H9 (cell line): ENCODE measurements at regions not wholly inside any gene's neighbourhood (a gene's known extent, or its start where the extent isn't known, plus 50 kb on each side); places are given as distances from the start of the nearest gene placed in this dataset.

Experiments
- DNase-seq: peaks from one replicate; pipeline ENCODE4 v3.0.0-alpha.2; 2017
- H2AFZ ChIP-seq: one replicate; pipeline ENCODE4 v1.6.1; 2013; ENCODE audit warnings: mild to moderate bottlenecking, low read length, control low read depth, moderate library complexity
- H2AK5ac ChIP-seq: 2 replicates; pipeline ENCODE4 v1.6.1; 2013; ENCODE audit warnings: low read length, control low read depth, mixed read lengths; ENCODE audit not compliant: insufficient read length
- H2BK120ac ChIP-seq: one replicate; pipeline ENCODE4 v1.6.1; 2013; ENCODE audit warnings: low read depth, mild to moderate bottlenecking, low read length, control low read depth, inconsistent platforms; ENCODE audit not compliant: poor library complexity, severe bottlenecking
- H2BK12ac ChIP-seq: 2 replicates; pipeline ENCODE4 v1.6.1; 2013; ENCODE audit warnings: low read length, control low read depth, mixed read lengths, low read depth; ENCODE audit not compliant: insufficient read length
- H2BK15ac ChIP-seq: 2 replicates; pipeline ENCODE4 v1.6.1; 2013; ENCODE audit warnings: low read depth, low read length, control low read depth
- H2BK20ac ChIP-seq: one replicate; pipeline ENCODE4 v1.6.1; 2013; ENCODE audit warnings: low read depth, mild to moderate bottlenecking, low read length, control low read depth, inconsistent platforms; ENCODE audit not compliant: poor library complexity, severe bottlenecking
- H2BK5ac ChIP-seq: 2 replicates; pipeline ENCODE4 v1.6.1; 2013; ENCODE audit warnings: low read length, control low read depth, mixed read lengths; ENCODE audit not compliant: insufficient read length
- H3K14ac ChIP-seq: 2 replicates; pipeline ENCODE4 v1.6.1; 2013; ENCODE audit warnings: low read length, control low read depth; ENCODE audit not compliant: insufficient read depth
- H3K18ac ChIP-seq: 2 replicates; pipeline ENCODE4 v1.6.1; 2013; ENCODE audit warnings: low read depth, mild to moderate bottlenecking, mixed read lengths, low read length, control low read depth; ENCODE audit not compliant: insufficient read length
- H3K23ac ChIP-seq: 2 replicates; pipeline ENCODE4 v1.6.1; 2013; ENCODE audit warnings: low read length, control low read depth, mixed read lengths, low read depth; ENCODE audit not compliant: insufficient read length
- H3K23me2 ChIP-seq: 2 replicates; pipeline ENCODE4 v1.6.1; 2013; ENCODE audit warnings: low read depth, mild to moderate bottlenecking, mixed read lengths, low read length, control low read depth; ENCODE audit not compliant: insufficient read length, poor library complexity, severe bottlenecking
- H3K27ac ChIP-seq: 2 replicates; pipeline ENCODE4 v1.5.1; 2013; ENCODE audit warnings: low read length, control low read depth, mixed read lengths, low read depth; ENCODE audit not compliant: insufficient read length
- H3K27me3 ChIP-seq: 2 replicates; pipeline ENCODE4 v1.6.1; 2013; ENCODE audit warnings: low read length, control low read depth, inconsistent platforms; ENCODE audit not compliant: insufficient read depth
- H3K4ac ChIP-seq: 2 replicates; pipeline ENCODE4 v1.6.1; 2013; ENCODE audit warnings: low read depth, mild to moderate bottlenecking, control low read depth, inconsistent platforms, low read length, moderate library complexity
- H3K4me1 ChIP-seq: 2 replicates; pipeline ENCODE4 v1.6.1; 2013; ENCODE audit warnings: low read length, control low read depth, inconsistent platforms; ENCODE audit not compliant: insufficient read depth
- H3K4me2 ChIP-seq: 2 replicates; pipeline ENCODE4 v1.6.1; 2013; ENCODE audit warnings: low read length, control low read depth, mixed read lengths; ENCODE audit not compliant: insufficient read length, insufficient read depth
- H3K56ac ChIP-seq: 2 replicates; pipeline ENCODE4 v1.6.1; 2013; ENCODE audit warnings: low read depth, mild to moderate bottlenecking, mixed read lengths, low read length, control low read depth; ENCODE audit not compliant: insufficient read length
- H3K79me1 ChIP-seq: 2 replicates; pipeline ENCODE4 v1.6.1; 2013; ENCODE audit warnings: low read depth, mild to moderate bottlenecking, moderate library complexity, low read length, control low read depth, inconsistent platforms; ENCODE audit not compliant: insufficient read depth, poor library complexity, severe bottlenecking
- H3K79me2 ChIP-seq: 2 replicates; pipeline ENCODE4 v1.6.1; 2013; ENCODE audit warnings: low read length, control low read depth, inconsistent platforms; ENCODE audit not compliant: insufficient read depth
- H3K9ac ChIP-seq: 2 replicates; pipeline ENCODE4 v1.6.1; 2013; ENCODE audit warnings: low read length, control low read depth, mixed read lengths; ENCODE audit not compliant: insufficient read length; ENCODE audit errors: extremely low read depth
- H3K9me3 ChIP-seq: one replicate; pipeline ENCODE4 v1.6.1; 2013; ENCODE audit warnings: low read depth, low read length, inconsistent platforms; ENCODE audit not compliant: control insufficient read depth
- H3T11ph ChIP-seq: one replicate; pipeline ENCODE4 v1.6.1; 2013; ENCODE audit warnings: mild to moderate bottlenecking, low read length, control low read depth, inconsistent platforms
- H4K20me1 ChIP-seq: one replicate; pipeline ENCODE4 v1.6.1; 2013; ENCODE audit not compliant: control insufficient read depth, insufficient read length, insufficient read depth
- H4K5ac ChIP-seq: 2 replicates; pipeline ENCODE4 v1.6.1; 2013; ENCODE audit warnings: low read depth, mild to moderate bottlenecking, mixed read lengths, low read length, control low read depth; ENCODE audit not compliant: insufficient read length
- H4K8ac ChIP-seq: replicated peaks from 2 replicates; pipeline ENCODE4 v1.6.1; 2013; ENCODE audit warnings: low read length, control low read depth, mixed read lengths, low read depth; ENCODE audit not compliant: insufficient read length
- H4K91ac ChIP-seq: 2 replicates; pipeline ENCODE4 v1.6.1; 2013; ENCODE audit warnings: low read depth, mild to moderate bottlenecking, moderate library complexity, mixed read lengths, low read length, control low read depth; ENCODE audit not compliant: insufficient read length
- H3K27ac Mint-ChIP-seq, 3 experiments: 2 replicates in 2 of 3; 3 replicates in 1 of 3; pipeline ENCODE4 v1.8.0; 2020 to 2021; ENCODE audit warnings: mixed read lengths in 3 of 3, mild to moderate bottlenecking in 1 of 3, moderate library complexity in 1 of 3
- H3K27me3 Mint-ChIP-seq: 2 replicates; pipeline ENCODE4 v1.8.0; 2021; ENCODE audit warnings: low read depth, mild to moderate bottlenecking, moderate library complexity, mixed read lengths
- H3K36me3 Mint-ChIP-seq, 3 experiments: 2 replicates in 2 of 3; 3 replicates in 1 of 3; pipeline ENCODE4 v1.8.0; 2020 to 2021; ENCODE audit warnings: low read depth in 3 of 3, mixed read lengths in 3 of 3; ENCODE audit not compliant: insufficient read depth in 1 of 3
- H3K4me1 Mint-ChIP-seq, 2 experiments: 2 replicates each; pipeline ENCODE4 v1.8.0; 2020; ENCODE audit warnings: mixed read lengths in 2 of 2
- H3K4me3 Mint-ChIP-seq, 2 experiments: 2 replicates in 1 of 2; 3 replicates in 1 of 2; pipeline ENCODE4 v1.8.0; 2020 to 2021; ENCODE audit warnings: mild to moderate bottlenecking in 2 of 2, mixed read lengths in 2 of 2, moderate library complexity in 1 of 2
- H3K9me3 Mint-ChIP-seq, 2 experiments: 2 replicates in 1 of 2; 3 replicates in 1 of 2; pipeline ENCODE4 v1.8.0; 2020; ENCODE audit warnings: mild to moderate bottlenecking in 2 of 2, mixed read lengths in 2 of 2, moderate library complexity in 1 of 2
- WGBS: extraction: QIAGEN DNeasy Blood & Tissue Kit; methylation state at CpG from one replicate; pipeline ENCODE4 v1.1.7; 2013; ENCODE audit warnings: missing lambda C conversion rate, low lambda C conversion rate, mixed read lengths; ENCODE audit not compliant: insufficient read length; ENCODE audit errors: extremely low coverage; 5-methylcytosine and 5-hydroxymethylcytosine counted together
- TF ChIP-seq, protein P1 (sequence below): fragments of 200-600 bp; sonication (generic); conservative IDR thresholded peaks from 3 replicates; pipeline ENCODE4 v1.8.0; 2021; ENCODE audit warnings: antibody characterized with exemption, mild to moderate bottlenecking

DNA sequence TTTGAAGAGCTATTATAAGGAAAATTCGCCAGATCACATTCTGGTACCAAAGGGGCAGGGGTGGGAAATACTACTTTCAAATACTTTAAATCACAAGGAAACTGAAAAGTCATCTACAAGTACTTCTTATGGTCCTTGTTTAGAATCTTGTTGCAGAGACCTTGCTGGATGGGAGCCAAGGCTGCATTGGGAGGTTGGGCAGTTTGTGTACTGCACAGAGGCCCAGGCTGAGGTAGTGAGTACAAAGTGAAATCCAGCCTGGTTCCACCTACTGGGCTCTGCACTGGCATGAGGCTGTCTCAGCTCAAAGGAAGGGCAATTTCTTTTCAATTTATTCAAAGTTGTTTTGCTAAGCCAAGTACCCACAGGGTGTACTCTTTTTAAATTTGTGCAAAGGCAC is 140.3 kb upstream of the DLX2 start:
- no peaks in the 10 kb centered on the region for H3K79me1 ChIP-seq
- no peaks in the 10 kb centered on the region for H3K36me3 Mint-ChIP-seq
- H3K27me3 Mint-ChIP-seq = peaks cover 15% of the 10 kb centered on the region
- H3K9me3 Mint-ChIP-seq = no peaks in the 10 kb centered on the region; a peak in 1 of 5 replicates
- DNase-seq = no peak
- H3K4me1 Mint-ChIP-seq = peaks cover 27 to 38% of the 10 kb centered on the region in 2 experiments
- no peak overlapping the region for H2AK5ac ChIP-seq
- no peaks in the 10 kb centered on the region for H3K9me3 ChIP-seq
- no peak overlapping the region for H3K14ac ChIP-seq
- no peaks in the 10 kb centered on the region for H3K27me3 ChIP-seq
- H3K4me3 Mint-ChIP-seq = no peak overlapping the region
- H2BK5ac ChIP-seq = no peak overlapping the region
- TF ChIP-seq, protein P1, sequence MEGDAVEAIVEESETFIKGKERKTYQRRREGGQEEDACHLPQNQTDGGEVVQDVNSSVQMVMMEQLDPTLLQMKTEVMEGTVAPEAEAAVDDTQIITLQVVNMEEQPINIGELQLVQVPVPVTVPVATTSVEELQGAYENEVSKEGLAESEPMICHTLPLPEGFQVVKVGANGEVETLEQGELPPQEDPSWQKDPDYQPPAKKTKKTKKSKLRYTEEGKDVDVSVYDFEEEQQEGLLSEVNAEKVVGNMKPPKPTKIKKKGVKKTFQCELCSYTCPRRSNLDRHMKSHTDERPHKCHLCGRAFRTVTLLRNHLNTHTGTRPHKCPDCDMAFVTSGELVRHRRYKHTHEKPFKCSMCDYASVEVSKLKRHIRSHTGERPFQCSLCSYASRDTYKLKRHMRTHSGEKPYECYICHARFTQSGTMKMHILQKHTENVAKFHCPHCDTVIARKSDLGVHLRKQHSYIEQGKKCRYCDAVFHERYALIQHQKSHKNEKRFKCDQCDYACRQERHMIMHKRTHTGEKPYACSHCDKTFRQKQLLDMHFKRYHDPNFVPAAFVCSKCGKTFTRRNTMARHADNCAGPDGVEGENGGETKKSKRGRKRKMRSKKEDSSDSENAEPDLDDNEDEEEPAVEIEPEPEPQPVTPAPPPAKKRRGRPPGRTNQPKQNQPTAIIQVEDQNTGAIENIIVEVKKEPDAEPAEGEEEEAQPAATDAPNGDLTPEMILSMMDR = no peak
- no peak overlapping the region for H3K4ac ChIP-seq
- no peak overlapping the region for H4K91ac ChIP-seq
- H4K20me1 ChIP-seq = no peaks in the 10 kb centered on the region
- H3K56ac ChIP-seq = no peak overlapping the region
- H3K79me2 ChIP-seq = no peaks in the 10 kb centered on the region
- H2AFZ ChIP-seq = no peak overlapping the region
- H3K23me2 ChIP-seq = no peaks in the 10 kb centered on the region
- no peak overlapping the region for H4K5ac ChIP-seq
- H2BK120ac ChIP-seq = no peak overlapping the region
- H3K4me2 ChIP-seq = no peak overlapping the region
- H3K27ac Mint-ChIP-seq = no peak overlapping the region
- H3K4me1 ChIP-seq = peaks cover 2% of the 10 kb centered on the region; the same call in 1 of the 2 replicates
- no peak overlapping the region for H3T11ph ChIP-seq
- H2BK20ac ChIP-seq = no peak overlapping the region
- no peak overlapping the region for H4K8ac ChIP-seq
- WGBS = no CpG with 5 or more reads among the region's 1 CpG
- no peak overlapping the region for H2BK15ac ChIP-seq
- no peak overlapping the region for H3K27ac ChIP-seq
- no peak overlapping the region for H3K23ac ChIP-seq
- no peak overlapping the region for H2BK12ac ChIP-seq
- H3K18ac ChIP-seq = no peak overlapping the region
- no peak overlapping the region for H3K9ac ChIP-seq
